Progenitor cell of endocrine pancreas (in vitro differentiated cells): ENCODE measurements at regions not wholly inside any gene's neighbourhood (a gene's known extent, or its start where the extent isn't known, plus 50 kb on each side); places are given as distances from the start of the nearest gene placed in this dataset.

ENCODE experiments used
- DNase-seq: peaks from one replicate; pipeline ENCODE4 v3.0.0; 2021; ENCODE audit warnings: low spot score; ENCODE audit not compliant: unreplicated experiment
- H3K27ac Mint-ChIP-seq: 2 replicates; pipeline ENCODE4 v1.8.0; 2021; ENCODE audit warnings: mild to moderate bottlenecking, moderate library complexity, mixed read lengths
- H3K27me3 Mint-ChIP-seq: 2 replicates; pipeline ENCODE4 v1.8.0; 2021; ENCODE audit warnings: mixed read lengths
- H3K36me3 Mint-ChIP-seq: 2 replicates; pipeline ENCODE4 v1.8.0; 2022; ENCODE audit warnings: mixed read lengths; ENCODE audit not compliant: insufficient read depth
- H3K4me1 Mint-ChIP-seq: 2 replicates; pipeline ENCODE4 v1.8.0; 2021; ENCODE audit warnings: low read depth, mixed read lengths
- H3K4me3 Mint-ChIP-seq: 2 replicates; pipeline ENCODE4 v1.8.0; 2021; ENCODE audit warnings: low read depth, mild to moderate bottlenecking, moderate library complexity, mixed read lengths
- H3K9me3 Mint-ChIP-seq: 2 replicates; pipeline ENCODE4 v1.8.0; 2021; ENCODE audit warnings: low read depth, mixed read lengths
- CTCF ChIP-seq: fragments of 200-600 bp; sonication (generic); IDR thresholded peaks from one replicate; pipeline ENCODE4 v1.5.0; 2021; ENCODE audit warnings: antibody characterized with exemption, mild to moderate bottlenecking; ENCODE audit not compliant: unreplicated experiment

GRCh38 chrX:120781403-120781802, 94.3 kb downstream of the CT47B1 start:
- Mint-ChIP-seq H3K9me3 (peaks cover 10% of the 10 kb centered on the region), H3K27ac (no peak overlapping the region), H3K27me3 (no peaks in the 10 kb centered on the region), H3K36me3 (no peaks in the 10 kb centered on the region), H3K4me1 (no peaks in the 10 kb centered on the region), H3K4me3 (no peak overlapping the region)
- DNase-seq: no peak
- TF ChIP-seq CTCF: no peak

- Mint-ChIP-seq H3K27me3 (peaks cover 3% of the 10 kb centered on the region), H3K4me3 (no peak overlapping the region), H3K27ac (no peak overlapping the region), H3K4me1 (no peaks in the 10 kb centered on the region), H3K36me3 (peaks cover 2% of the 10 kb centered on the region), H3K9me3 (peaks cover 18% of the 10 kb centered on the region)
- no peak for DNase-seq
- no peak for TF ChIP-seq CTCF
Measured at GRCh38 chrX:120775959-120776358, 99.7 kb downstream of the CT47B1 start.

GRCh38 chrX:120774606-120775005, 101.1 kb downstream of the CT47B1 start:
- no peak for TF ChIP-seq CTCF
- peaks cover 2% of the 10 kb centered on the region for H3K36me3 Mint-ChIP-seq
- no peak for DNase-seq
- peaks cover 3% of the 10 kb centered on the region for H3K27me3 Mint-ChIP-seq
- no peak overlapping the region for H3K27ac Mint-ChIP-seq
- H3K4me3 Mint-ChIP-seq: no peak overlapping the region
- peaks cover 15% of the 10 kb centered on the region for H3K9me3 Mint-ChIP-seq
- H3K4me1 Mint-ChIP-seq: no peaks in the 10 kb centered on the region

DNA sequence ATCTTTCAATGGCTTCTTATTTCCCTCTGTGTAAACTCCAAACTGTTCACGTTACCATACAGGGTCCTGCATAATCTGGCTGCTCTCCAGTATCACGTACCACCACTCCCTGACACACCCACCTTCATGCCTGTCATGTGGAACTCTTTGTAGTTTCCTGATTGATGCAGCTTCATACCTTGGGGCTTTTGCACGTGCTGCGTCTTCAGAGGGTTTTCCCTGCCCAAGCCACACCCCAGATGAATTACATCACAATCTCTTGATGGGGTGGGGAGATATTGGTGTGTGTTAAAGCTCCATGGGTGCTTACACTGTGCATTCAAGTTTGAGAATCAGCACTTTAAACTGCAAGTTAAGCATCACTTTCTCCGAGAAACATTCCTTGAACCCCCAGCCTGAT, 101.9 kb downstream of the CT47B1 start:
- no peak for TF ChIP-seq CTCF
- no peak overlapping the region for H3K27ac Mint-ChIP-seq

DNA sequence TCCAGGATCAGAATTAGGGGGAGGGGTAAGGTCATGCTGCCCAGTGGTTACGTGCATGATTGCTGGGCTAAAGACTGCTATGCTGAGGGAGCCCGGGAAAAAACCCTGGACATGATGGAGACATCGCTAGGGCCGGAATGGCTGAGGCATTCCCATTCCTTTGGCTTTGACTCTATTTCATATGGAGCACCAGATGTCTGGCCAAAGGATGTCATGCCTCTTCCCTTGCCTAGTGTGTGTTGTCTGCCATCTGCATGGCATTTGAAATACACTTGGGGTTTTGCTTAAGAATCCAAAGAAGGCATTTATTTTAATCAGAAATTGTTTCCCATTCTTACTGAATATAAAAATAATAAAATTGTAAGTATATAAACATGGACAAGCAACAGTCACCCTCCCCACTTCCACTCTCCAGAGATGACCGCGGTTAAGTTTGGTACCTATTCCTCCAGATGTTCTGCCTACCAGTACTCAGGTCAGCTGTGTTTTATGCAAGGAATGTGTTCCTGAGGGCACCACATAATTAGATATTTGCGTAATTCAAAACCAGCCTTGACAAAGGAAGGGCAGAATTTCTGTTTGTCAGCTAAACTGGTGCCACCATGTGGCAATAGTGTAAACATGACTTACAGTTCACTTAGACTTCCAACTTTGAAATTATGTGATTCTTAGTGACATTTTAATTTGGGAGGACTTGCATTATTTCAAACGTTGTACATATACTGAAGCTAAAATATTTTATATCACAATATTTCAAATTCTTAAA, 105.9 kb downstream of the CT47B1 start:
- peaks cover 2% of the 10 kb centered on the region for H3K36me3 Mint-ChIP-seq
- H3K27me3 Mint-ChIP-seq: peaks cover 3% of the 10 kb centered on the region
- peak; percentile 35 for TF ChIP-seq CTCF
- peaks cover 19% of the 10 kb centered on the region for H3K9me3 Mint-ChIP-seq
- DNase-seq: no peak
- H3K27ac Mint-ChIP-seq: no peak overlapping the region
- H3K4me3 Mint-ChIP-seq: no peak overlapping the region
- H3K4me1 Mint-ChIP-seq: no peaks in the 10 kb centered on the region

More for the DNA sequence above, 101.9 kb downstream of the CT47B1 start:
- peaks cover 3% of the 10 kb centered on the region for H3K27me3 Mint-ChIP-seq
- H3K4me1 Mint-ChIP-seq: no peaks in the 10 kb centered on the region
- peaks cover 15% of the 10 kb centered on the region for H3K9me3 Mint-ChIP-seq
- no peak for DNase-seq
- no peak overlapping the region for H3K4me3 Mint-ChIP-seq
- peaks cover 2% of the 10 kb centered on the region for H3K36me3 Mint-ChIP-seq
